Body of pancreas (tissue), 4 donors: ENCODE measurements at regions not wholly inside any gene's neighbourhood (a gene's known extent, or its start where the extent isn't known, plus 50 kb on each side); places are given as distances from the start of the nearest gene placed in this dataset.

Experiments used
- POLR2A ChIP-seq, 3 donors: fragments of 450-650 bp; IDR thresholded peaks; one replicate each; pipeline ENCODE4 v1.6.1; 2016; ENCODE audit warnings: antibody characterized with exemption in 3 of 3, mild to moderate bottlenecking in 2 of 3
- TF ChIP-seq, protein P1 (sequence below), 7 experiments: fragments of 450-650 bp in 4 of 7; fragments of 200-600 bp in 3 of 7; sonication (generic) in 3 of 7; IDR thresholded peaks; one replicate each; pipeline ENCODE4 v1.5.1; 2016 to 2019; ENCODE audit warnings: antibody characterized with exemption in 7 of 7

DNA sequence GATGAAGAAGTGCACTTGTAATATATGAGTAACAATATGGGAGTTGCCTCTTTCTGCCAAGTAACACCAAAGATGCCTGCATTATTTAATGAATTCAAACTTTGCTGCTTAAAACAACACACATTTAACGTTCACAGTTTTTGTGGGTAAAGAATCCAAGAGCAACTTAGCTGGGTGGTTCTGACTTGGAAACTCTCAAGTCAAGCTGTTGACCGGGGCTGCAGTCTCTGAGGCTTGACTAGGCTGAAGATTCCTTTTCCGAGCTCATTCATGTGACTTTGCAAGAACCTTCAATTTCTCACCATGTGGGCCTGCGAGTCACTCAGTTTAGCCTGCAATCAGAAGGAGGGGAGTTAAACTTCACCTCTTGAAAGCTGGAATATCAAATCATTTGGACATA is 53.0 kb upstream of the TRPC7 start:
- TF ChIP-seq, protein P1, sequence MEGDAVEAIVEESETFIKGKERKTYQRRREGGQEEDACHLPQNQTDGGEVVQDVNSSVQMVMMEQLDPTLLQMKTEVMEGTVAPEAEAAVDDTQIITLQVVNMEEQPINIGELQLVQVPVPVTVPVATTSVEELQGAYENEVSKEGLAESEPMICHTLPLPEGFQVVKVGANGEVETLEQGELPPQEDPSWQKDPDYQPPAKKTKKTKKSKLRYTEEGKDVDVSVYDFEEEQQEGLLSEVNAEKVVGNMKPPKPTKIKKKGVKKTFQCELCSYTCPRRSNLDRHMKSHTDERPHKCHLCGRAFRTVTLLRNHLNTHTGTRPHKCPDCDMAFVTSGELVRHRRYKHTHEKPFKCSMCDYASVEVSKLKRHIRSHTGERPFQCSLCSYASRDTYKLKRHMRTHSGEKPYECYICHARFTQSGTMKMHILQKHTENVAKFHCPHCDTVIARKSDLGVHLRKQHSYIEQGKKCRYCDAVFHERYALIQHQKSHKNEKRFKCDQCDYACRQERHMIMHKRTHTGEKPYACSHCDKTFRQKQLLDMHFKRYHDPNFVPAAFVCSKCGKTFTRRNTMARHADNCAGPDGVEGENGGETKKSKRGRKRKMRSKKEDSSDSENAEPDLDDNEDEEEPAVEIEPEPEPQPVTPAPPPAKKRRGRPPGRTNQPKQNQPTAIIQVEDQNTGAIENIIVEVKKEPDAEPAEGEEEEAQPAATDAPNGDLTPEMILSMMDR (IDR thresholded peaks at IDR 0.05) = no peak
- TF ChIP-seq POLR2A (IDR thresholded peaks at IDR 0.05) = no peak
